ENCODE measurements at regions not wholly inside any gene's neighbourhood (a gene's known extent, or its start where the extent isn't known, plus 50 kb on each side); places are given as distances from the start of the nearest gene placed in this dataset.
"Not testable (repeated sequence)": the region's sequence is repeated elsewhere in the genome, so short reads cannot be mapped to it uniquely, and the experiment has no call there.

GRCh38 chr17:77341069-77341541, 200.3 kb downstream of the SEC14L1 start:
- no peak for DNase-seq (ENCODE audit: low read depth in 2 of 2)

GRCh38 chr17:77342656-77342990, 201.9 kb downstream of the SEC14L1 start:
- DNase-seq (ENCODE audit: low read depth in 2 of 2): not testable (repeated sequence)

- no peak for DNase-seq (ENCODE audit: low read depth in 2 of 2)
Measured at GRCh38 chr17:77343031-77343800, 202.4 kb downstream of the SEC14L1 start.

- no peak for DNase-seq (ENCODE audit: low read depth in 2 of 2)
Measured at GRCh38 chr17:77344038-77344437, 203.3 kb downstream of the SEC14L1 start.

GRCh38 chr17:77345260-77345910, 204.6 kb downstream of the SEC14L1 start:
- DNase-seq (ENCODE audit: low read depth in 2 of 2): no peak

- DNase-seq (ENCODE audit: low read depth in 2 of 2): no peak
Measured at GRCh38 chr17:77346765-77347164, 206.0 kb downstream of the SEC14L1 start.

- no peak for DNase-seq (ENCODE audit: low read depth in 2 of 2)
Measured at GRCh38 chr17:77347544-77347943, 206.8 kb downstream of the SEC14L1 start.

GRCh38 chr17:77349976-77350830, 209.4 kb downstream of the SEC14L1 start:
- DNase-seq (ENCODE audit: low read depth in 2 of 2): no peak

- no peak for DNase-seq (ENCODE audit: low read depth in 2 of 2)
Measured at GRCh38 chr17:77352441-77352840, 211.7 kb downstream of the SEC14L1 start.

- DNase-seq (ENCODE audit: low read depth in 2 of 2): no peak
Measured at GRCh38 chr17:77352996-77353395, 212.2 kb downstream of the SEC14L1 start.

GRCh38 chr17:77353684-77354419, 213.1 kb downstream of the SEC14L1 start:
- no peak for DNase-seq (ENCODE audit: low read depth in 2 of 2)

- no peak for DNase-seq (ENCODE audit: low read depth in 2 of 2)
Measured at GRCh38 chr17:77354420-77354669, 213.6 kb downstream of the SEC14L1 start.

GRCh38 chr17:77354670-77355455, 214.1 kb downstream of the SEC14L1 start:
- no peak for DNase-seq (ENCODE audit: low read depth in 2 of 2)

GRCh38 chr17:77356109-77356689, 215.4 kb downstream of the SEC14L1 start:
- DNase-seq (ENCODE audit: low read depth in 2 of 2): no peak

GRCh38 chr17:77356690-77357201, 216.0 kb downstream of the SEC14L1 start:
- no peak for DNase-seq (ENCODE audit: low read depth in 2 of 2)

- DNase-seq (ENCODE audit: low read depth in 2 of 2): no peak
Measured at GRCh38 chr17:77358801-77359200, 218.0 kb downstream of the SEC14L1 start.

GRCh38 chr17:77359236-77359635, 218.5 kb downstream of the SEC14L1 start:
- no peak for DNase-seq (ENCODE audit: low read depth in 2 of 2)

GRCh38 chr17:77361986-77362620, 221.3 kb downstream of the SEC14L1 start:
- no peak for DNase-seq (ENCODE audit: low read depth in 2 of 2)

- DNase-seq (ENCODE audit: low read depth in 2 of 2): peak in 1 of 2 donors; percentile 38
Measured at GRCh38 chr17:77363821-77364361, 223.1 kb downstream of the SEC14L1 start.

All from activated CD4-positive, alpha-beta T cell treated with anti-CD3 and anti-CD28 coated beads for 24 hours (primary cell).